H1 (cell line): ENCODE measurements at regions not wholly inside any gene's neighbourhood (a gene's known extent, or its start where the extent isn't known, plus 50 kb on each side); places are given as distances from the start of the nearest gene placed in this dataset.

Experiments used
- CTCF ChIA-PET: fragments of 300-600 bp; sonication (Branson Sonifier 250); formaldehyde crosslinking; loops from one replicate; lab custom pipeline; 2021; ENCODE audit not compliant: partially characterized antibody; lab: Charles Lee
- POLR2A ChIA-PET: fragments of 300-600 bp; sonication (Branson Sonifier 250); formaldehyde crosslinking; loops from one replicate; lab custom pipeline; 2021; ENCODE audit warnings: inconsistent platforms; ENCODE audit not compliant: partially characterized antibody; lab: Charles Lee
- DNase-seq, 2 experiments: peaks; one replicate each; pipeline versions ENCODE4 v3.0.0 to v3.0.0-alpha.2; 2010 to 2022; ENCODE audit warnings: low spot score in 2 of 2, low read depth in 1 of 2, mixed read lengths in 1 of 2
- FAIRE-seq: peaks from 2 replicates; lab custom pipeline; 2011; peaks lifted over from hg19 to GRCh38; lab: Jason Lieb, UNC
- H2AFZ ChIP-seq: 2 replicates; pipeline ENCODE4 v1.8.1; 2012; ENCODE audit warnings: low read length, inconsistent platforms
- H2AK5ac ChIP-seq: 2 replicates; pipeline ENCODE4 v1.6.1; 2013; ENCODE audit warnings: low read depth, low read length
- H2BK120ac ChIP-seq: replicated peaks from 2 replicates; pipeline ENCODE3; 2013; ENCODE audit warnings: low read depth, low read length, inconsistent platforms
- H2BK12ac ChIP-seq: 2 replicates; pipeline ENCODE4 v1.6.1; 2013; ENCODE audit warnings: low read depth, low read length
- H2BK15ac ChIP-seq: 2 replicates; pipeline ENCODE4 v1.6.1; 2013; ENCODE audit warnings: low read length
- H2BK20ac ChIP-seq: 2 replicates; pipeline ENCODE4 v1.6.1; 2013; ENCODE audit warnings: low read length
- H2BK5ac ChIP-seq: 2 replicates; pipeline ENCODE4 v1.6.1; 2013; ENCODE audit warnings: low read depth, low read length
- H3K14ac ChIP-seq: 2 replicates; pipeline ENCODE4 v1.6.1; 2013; ENCODE audit warnings: inconsistent platforms; ENCODE audit not compliant: insufficient read length
- H3K18ac ChIP-seq: 2 replicates; pipeline ENCODE4 v1.6.1; 2013; ENCODE audit warnings: low read length; ENCODE audit errors: extremely low read depth
- H3K23ac ChIP-seq: 2 replicates; pipeline ENCODE4 v1.6.1; 2013; ENCODE audit warnings: inconsistent platforms; ENCODE audit not compliant: insufficient read length
- H3K23me2 ChIP-seq: 2 replicates; pipeline ENCODE4 v1.6.1; 2013; ENCODE audit warnings: low read depth, low read length
- H3K27ac ChIP-seq: 2 replicates; pipeline ENCODE4 v1.6.1; 2011; ENCODE audit warnings: low read depth, low read length, inconsistent platforms
- H3K27me3 ChIP-seq, 4 experiments: replicated peaks in 1 of 4; 1 replicate in 1 of 4; 2 replicates in 3 of 4; pipeline versions ENCODE4 v1.6.1 to v1.8.1; 2011 to 2013; ENCODE audit warnings: low read length in 3 of 4, mild to moderate bottlenecking in 3 of 4, inconsistent platforms in 2 of 4, mixed read lengths in 2 of 4, moderate library complexity in 1 of 4; ENCODE audit not compliant: control insufficient read depth in 3 of 4, insufficient read depth in 3 of 4; ENCODE audit errors: extremely low read depth in 1 of 4
- H3K36me3 ChIP-seq, 4 experiments: 2 replicates each; pipeline versions ENCODE4 v1.6.1 to v1.8.1; 2011 to 2013; ENCODE audit warnings: mild to moderate bottlenecking in 4 of 4, low read length in 3 of 4, moderate library complexity in 2 of 4, control low read depth in 1 of 4, inconsistent platforms in 1 of 4; ENCODE audit not compliant: insufficient read depth in 4 of 4, control insufficient read depth in 2 of 4
- H3K4ac ChIP-seq: replicated peaks from 2 replicates; pipeline ENCODE3; 2013; ENCODE audit warnings: low read length, low read depth, mixed read lengths, inconsistent platforms; ENCODE audit not compliant: insufficient read length
- H3K4me1 ChIP-seq, 4 experiments: replicated peaks in 1 of 4; 1 replicate in 1 of 4; 2 replicates in 3 of 4; pipeline versions ENCODE4 v1.6.1 to v1.8.1; 2011 to 2013; ENCODE audit warnings: low read length in 3 of 4, inconsistent platforms in 2 of 4, mixed read lengths in 1 of 4; ENCODE audit not compliant: insufficient read depth in 4 of 4, control insufficient read depth in 3 of 4
- H3K4me2 ChIP-seq, 2 experiments: 2 replicates each; pipeline versions ENCODE4 v1.6.1 to v1.8.1; 2011 to 2013; ENCODE audit warnings: low read depth in 2 of 2, low read length in 2 of 2, control low read depth in 1 of 2, inconsistent platforms in 1 of 2, mild to moderate bottlenecking in 1 of 2; ENCODE audit not compliant: insufficient read depth in 1 of 2
- H3K4me3 ChIP-seq, 4 experiments: fragments of 200-600, 300-600 bp in 1 of 4; sonication (generic), shearing (Covaris generic), sonication (Bioruptor Twin) in 1 of 4; 2 replicates each; pipeline versions ENCODE4 v1.5.1 to v1.8.1; 2011 to 2016; ENCODE audit warnings: low read length in 4 of 4, low read depth in 3 of 4, control low read depth in 2 of 4, inconsistent platforms in 2 of 4, mild to moderate bottlenecking in 2 of 4, mixed read lengths in 1 of 4, moderate library complexity in 1 of 4; ENCODE audit not compliant: insufficient read depth in 2 of 4; ENCODE audit errors: extremely low read depth in 1 of 4
- H3K56ac ChIP-seq: replicated peaks from 2 replicates; pipeline ENCODE3; 2013; ENCODE audit warnings: low read depth, mild to moderate bottlenecking, mixed read lengths, low read length, inconsistent platforms; ENCODE audit not compliant: insufficient read length
- H3K79me1 ChIP-seq: 2 replicates; pipeline ENCODE4 v1.6.1; 2013; ENCODE audit warnings: low read depth, low read length, control low read depth
- H3K79me2 ChIP-seq, 2 experiments: 2 replicates each; pipeline versions ENCODE4 v1.6.1 to v1.8.1; 2012 to 2013; ENCODE audit warnings: low read length in 2 of 2, mild to moderate bottlenecking in 2 of 2, inconsistent platforms in 1 of 2; ENCODE audit not compliant: insufficient read depth in 2 of 2, control insufficient read depth in 1 of 2
- H3K9ac ChIP-seq, 4 experiments: replicated peaks in 1 of 4; 1 replicate in 1 of 4; 2 replicates in 3 of 4; pipeline versions ENCODE4 v1.6.1 to v1.8.1; 2011 to 2013; ENCODE audit warnings: low read depth in 3 of 4, low read length in 3 of 4, control low read depth in 2 of 4, mild to moderate bottlenecking in 2 of 4, moderate library complexity in 2 of 4, inconsistent platforms in 1 of 4; ENCODE audit errors: extremely low read depth in 1 of 4
- H3K9me3 ChIP-seq, 2 experiments: 2 replicates each; pipeline versions ENCODE4 v1.6.1 to v1.8.1; 2012 to 2013; ENCODE audit warnings: mild to moderate bottlenecking in 2 of 2, moderate library complexity in 2 of 2, control low read depth in 1 of 2, inconsistent platforms in 1 of 2, low read depth in 1 of 2, low read length in 1 of 2, mixed read lengths in 1 of 2; ENCODE audit not compliant: insufficient read depth in 2 of 2
- H4K20me1 ChIP-seq, 2 experiments: replicated peaks in 1 of 2; 2 replicates each; pipeline versions ENCODE3 to v1.8.1; 2011 to 2013; ENCODE audit warnings: inconsistent platforms in 2 of 2, low read length in 2 of 2, mild to moderate bottlenecking in 1 of 2; ENCODE audit not compliant: insufficient read depth in 2 of 2, control insufficient read depth in 1 of 2
- H4K5ac ChIP-seq: 2 replicates; pipeline ENCODE4 v1.6.1; 2013; ENCODE audit warnings: low read length, low read depth, mixed read lengths, inconsistent platforms; ENCODE audit not compliant: insufficient read length
- H4K8ac ChIP-seq: 2 replicates; pipeline ENCODE4 v1.8.0; 2013; ENCODE audit warnings: mild to moderate bottlenecking, moderate library complexity, low read length, inconsistent platforms; ENCODE audit not compliant: insufficient read depth; ENCODE audit errors: extremely low read depth
- H4K91ac ChIP-seq: replicated peaks from 2 replicates; pipeline ENCODE3; 2013; ENCODE audit warnings: low read length, mixed read lengths, inconsistent platforms; ENCODE audit not compliant: insufficient read length
- FOSL1 ChIP-seq: IDR thresholded peaks from 2 replicates; pipeline ENCODE4 v1.6.1; 2011; ENCODE audit warnings: mild to moderate bottlenecking, low read depth, low read length, moderate library complexity; ENCODE audit not compliant: insufficient read depth
- GTF2F1 ChIP-seq: IDR thresholded peaks from 2 replicates; pipeline ENCODE4 v1.6.1; 2012; ENCODE audit warnings: low read depth, low read length, improper control_type of control experiment, borderline replicate concordance
- JUND ChIP-seq: IDR thresholded peaks from 2 replicates; pipeline ENCODE4 v1.6.1; 2011; ENCODE audit warnings: mild to moderate bottlenecking, improper control_type of control experiment, low read length
- NRF1 ChIP-seq: IDR thresholded peaks from 2 replicates; pipeline ENCODE4 v1.6.1; 2011; ENCODE audit warnings: mild to moderate bottlenecking, low read depth, low read length, improper control_type of control experiment
- RAD21 ChIP-seq, 2 experiments: IDR thresholded peaks in 1 of 2; conservative IDR thresholded peaks in 1 of 2; 2 replicates each; pipeline ENCODE4 v1.6.1; 2011; ENCODE audit warnings: low read depth in 2 of 2, low read length in 2 of 2, improper control_type of control experiment in 1 of 2, inconsistent platforms in 1 of 2, mild to moderate bottlenecking in 1 of 2, moderate library complexity in 1 of 2
- SAP30 ChIP-seq: fragments of 300-600 bp; sonication (generic); IDR thresholded peaks from 2 replicates; pipeline ENCODE4 v1.7.1; 2012; ENCODE audit warnings: low read length, moderate library complexity, mild to moderate bottlenecking, inconsistent platforms; ENCODE audit not compliant: insufficient read depth, insufficient replicate concordance
- SP4 ChIP-seq: IDR thresholded peaks from 2 replicates; pipeline ENCODE4 v1.6.1; 2012; ENCODE audit warnings: low read length, inconsistent platforms
- SRF ChIP-seq: IDR thresholded peaks from 2 replicates; pipeline ENCODE4 v1.6.1; 2011; ENCODE audit warnings: mild to moderate bottlenecking, low read depth, low read length, moderate library complexity
- TAF7 ChIP-seq: optimal IDR thresholded peaks from 2 replicates; pipeline ENCODE3; 2011; ENCODE audit warnings: low read depth, mild to moderate bottlenecking, inconsistent platforms, low read length, moderate library complexity, borderline replicate concordance
- TBP ChIP-seq: IDR thresholded peaks from 2 replicates; pipeline ENCODE4 v1.6.1; 2011; ENCODE audit warnings: low read depth, low read length, improper control_type of control experiment
- WGBS, 2 experiments: shearing (Covaris generic) in 1 of 2; methylation state at CpG; one replicate each; pipeline versions ENCODE4 v1.1.6 to v1.1.7; 2013 to 2015; ENCODE audit warnings: low lambda C conversion rate in 2 of 2, mixed read lengths in 2 of 2, inconsistent platforms in 1 of 2, low coverage in 1 of 2, missing lambda C conversion rate in 1 of 2; ENCODE audit not compliant: insufficient replicate concordance in 2 of 2, insufficient coverage in 1 of 2, insufficient read length in 1 of 2; ENCODE audit errors: extremely low coverage in 1 of 2, missing lambda C conversion rate in 1 of 2; 5-methylcytosine and 5-hydroxymethylcytosine counted together
- TF ChIP-seq, protein P1 (sequence below), 3 experiments: IDR thresholded peaks; 1 replicate in 2 of 3; 2 replicates in 1 of 3; pipeline versions ENCODE4 v1.5.1 to v1.6.1; 2011; ENCODE audit warnings: low read length in 3 of 3, mild to moderate bottlenecking in 3 of 3, inconsistent platforms in 2 of 3, low read depth in 1 of 3, moderate library complexity in 1 of 3; ENCODE audit not compliant: insufficient read depth in 1 of 3; ENCODE audit errors: control extremely low read depth in 1 of 3

DNA sequence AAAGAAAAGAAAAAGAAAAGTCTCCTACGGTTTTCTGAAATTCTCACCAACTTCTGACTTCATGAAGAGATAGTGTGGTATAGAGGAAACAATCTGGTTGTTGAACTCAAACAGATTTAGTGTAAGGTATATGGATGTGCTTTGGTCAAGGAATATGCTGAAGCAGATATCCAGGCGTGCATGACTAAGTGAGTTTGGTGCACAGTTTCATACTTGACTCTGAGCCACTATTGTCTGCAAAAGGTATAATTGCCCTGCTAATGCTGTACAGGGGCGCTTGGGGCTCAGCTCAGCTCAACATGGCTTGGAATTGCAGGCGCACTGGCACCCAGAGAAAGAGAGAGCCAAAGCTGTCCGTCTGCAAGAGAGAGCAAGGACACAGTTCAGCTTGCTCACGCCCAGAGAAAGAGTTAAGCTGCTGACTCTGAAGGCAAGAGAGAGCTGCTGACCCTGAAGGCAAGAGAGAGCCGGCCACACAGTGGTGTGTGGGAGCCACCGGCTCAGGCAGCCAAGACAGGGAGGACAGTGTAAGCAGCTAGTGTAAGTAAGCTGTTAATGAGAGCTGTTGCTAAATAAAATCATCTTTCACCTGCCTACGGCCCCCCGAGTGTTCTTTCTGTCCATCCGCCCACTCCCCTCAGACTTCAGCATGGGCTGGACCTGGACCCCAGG is 66.4 kb upstream of the SLC38A4 start:
- FAIRE-seq: no peak
- H2AFZ ChIP-seq: 0 out of 2 replicates have a peak overlapping the region, but pooled peaks have one; percentile 73
- CTCF ChIA-PET: no interaction called here
- TF ChIP-seq SRF: no peak
- no peak for TF ChIP-seq RAD21 (IDR thresholded peaks at IDR 0.05 in 1 of 2, conservative IDR thresholded peaks at IDR 0.05 in 1 of 2; ENCODE audit: low read depth in 2 of 2, low read length in 2 of 2)
- TF ChIP-seq FOSL1: no peak
- TF ChIP-seq, protein P1, sequence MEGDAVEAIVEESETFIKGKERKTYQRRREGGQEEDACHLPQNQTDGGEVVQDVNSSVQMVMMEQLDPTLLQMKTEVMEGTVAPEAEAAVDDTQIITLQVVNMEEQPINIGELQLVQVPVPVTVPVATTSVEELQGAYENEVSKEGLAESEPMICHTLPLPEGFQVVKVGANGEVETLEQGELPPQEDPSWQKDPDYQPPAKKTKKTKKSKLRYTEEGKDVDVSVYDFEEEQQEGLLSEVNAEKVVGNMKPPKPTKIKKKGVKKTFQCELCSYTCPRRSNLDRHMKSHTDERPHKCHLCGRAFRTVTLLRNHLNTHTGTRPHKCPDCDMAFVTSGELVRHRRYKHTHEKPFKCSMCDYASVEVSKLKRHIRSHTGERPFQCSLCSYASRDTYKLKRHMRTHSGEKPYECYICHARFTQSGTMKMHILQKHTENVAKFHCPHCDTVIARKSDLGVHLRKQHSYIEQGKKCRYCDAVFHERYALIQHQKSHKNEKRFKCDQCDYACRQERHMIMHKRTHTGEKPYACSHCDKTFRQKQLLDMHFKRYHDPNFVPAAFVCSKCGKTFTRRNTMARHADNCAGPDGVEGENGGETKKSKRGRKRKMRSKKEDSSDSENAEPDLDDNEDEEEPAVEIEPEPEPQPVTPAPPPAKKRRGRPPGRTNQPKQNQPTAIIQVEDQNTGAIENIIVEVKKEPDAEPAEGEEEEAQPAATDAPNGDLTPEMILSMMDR (IDR thresholded peaks at IDR 0.05; ENCODE audit: control extremely low read depth in 1 of 3, insufficient read depth in 1 of 3, low read depth in 1 of 3, low read length in 3 of 3): no peak
- no peak for TF ChIP-seq SP4
- TF ChIP-seq GTF2F1: no peak
- TF ChIP-seq NRF1: no peak
- no peak for TF ChIP-seq JUND
- TF ChIP-seq TAF7: no peak
- TF ChIP-seq TBP: no peak
- no peak for TF ChIP-seq SAP30

More for the DNA sequence above, 66.4 kb upstream of the SLC38A4 start:
- Histone ChIP-seq H3K18ac (no peak overlapping the region), H2BK20ac (no peak overlapping the region), H3K23me2 (no peaks in the 10 kb centered on the region), H3K27me3 (no peaks in the 10 kb centered on the region), H2BK120ac (no peak overlapping the region), H3K36me3 (no peaks in the 10 kb centered on the region), H2BK5ac (no peak overlapping the region), H2BK15ac (no peak overlapping the region), H3K9ac (no peak overlapping the region), H4K20me1 (no peaks in the 10 kb centered on the region), H3K4ac (no peak overlapping the region), H3K79me1 (no peaks in the 10 kb centered on the region), H2BK12ac (no peak overlapping the region), H3K27ac (no peak overlapping the region), H4K5ac (no peak overlapping the region), H3K4me3 (no peak overlapping the region), H4K91ac (no peak overlapping the region), H2AK5ac (no peak overlapping the region), H3K9me3 (no peaks in the 10 kb centered on the region), H3K14ac (no peak overlapping the region), H4K8ac (no peak overlapping the region), H3K4me1 (no peaks in the 10 kb centered on the region), H3K79me2 (no peaks in the 10 kb centered on the region), H3K23ac (no peak overlapping the region), H3K4me2 (no peak overlapping the region), H3K56ac (no peak overlapping the region)
- no peak for DNase-seq
- POLR2A ChIA-PET: no interaction called here
- WGBS, 2 experiments: 90% methylated on average over 11 of the region's 11 CpGs; no CpG with 5 or more reads in 1 of the 2 experiments
